HG03575 (cell line): ENCODE measurements at regions not wholly inside any gene's neighbourhood (a gene's known extent, or its start where the extent isn't known, plus 50 kb on each side); places are given as distances from the start of the nearest gene placed in this dataset.
"Not testable (repeated sequence)": the region's sequence is repeated elsewhere in the genome, so short reads cannot be mapped to it uniquely, and the experiment has no call there.

Experiments
- ATAC-seq: cut with Tn5 transposase; IDR thresholded peaks from one replicate; pipeline ENCODE4 v1.9.1; 2021; ENCODE audit not compliant: unreplicated experiment, insufficient number of reproducible peaks, low FRiP score; ENCODE audit errors: extremely low read depth

DNA sequence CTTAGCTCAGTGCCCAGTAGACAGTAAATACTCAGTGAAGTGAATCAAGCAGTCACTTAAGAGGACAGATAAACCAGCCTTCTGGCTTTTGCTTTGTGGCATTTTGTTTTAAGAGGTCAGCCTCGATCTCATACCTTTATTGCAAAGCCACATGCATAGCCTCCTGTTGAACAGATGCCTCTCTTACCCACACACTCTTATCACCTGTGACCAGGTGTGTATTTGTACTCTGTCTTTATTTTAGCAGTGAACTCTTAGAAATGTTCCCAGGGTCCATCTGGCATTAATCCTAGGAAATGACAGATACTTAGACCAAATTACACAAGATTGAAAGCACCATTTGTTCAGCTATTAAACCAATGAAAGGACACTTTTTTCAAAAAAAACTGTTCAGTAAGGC is 1426.5 kb downstream of the CDH11 start:
- ATAC-seq: no peak

DNA sequence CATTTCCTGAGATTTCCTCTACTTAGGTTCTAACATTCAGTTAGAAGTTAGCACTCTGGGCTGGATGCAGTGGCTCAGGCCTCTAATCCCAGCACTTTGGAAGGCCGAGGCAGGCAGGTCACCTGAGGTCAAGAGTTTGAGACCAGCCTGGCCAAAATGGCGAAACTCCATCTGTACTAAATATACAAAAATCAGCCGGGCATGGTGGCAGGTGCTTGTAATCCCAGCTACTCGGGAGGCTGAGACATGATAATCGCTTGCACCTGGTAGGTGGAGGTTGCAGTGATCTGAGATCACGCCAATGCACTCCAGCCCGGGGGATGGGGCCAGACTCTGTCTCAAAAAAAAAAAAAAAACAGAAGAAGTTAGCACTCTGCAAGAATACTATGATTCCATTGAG is 1430.9 kb downstream of the CDH11 start:
- no peak for ATAC-seq

DNA sequence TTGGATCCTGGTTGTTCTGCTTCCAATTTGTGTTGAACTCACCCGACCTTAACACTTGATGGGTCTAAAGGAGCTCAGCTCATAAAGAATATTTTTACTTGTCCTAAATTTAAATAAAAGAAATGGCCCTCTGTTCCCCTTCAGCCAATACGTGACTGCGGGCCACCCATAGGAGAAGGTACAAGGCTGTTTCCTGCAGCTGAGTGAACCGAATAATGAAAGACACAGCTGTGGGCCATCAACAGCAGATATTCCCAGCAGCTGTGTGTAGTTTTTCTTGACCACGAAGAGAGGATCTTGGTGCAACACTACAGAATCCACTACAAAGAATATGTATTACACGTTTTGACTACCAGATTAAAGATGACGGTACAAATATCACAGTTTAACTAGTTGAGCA is 1431.6 kb downstream of the CDH11 start:
- no peak for ATAC-seq

DNA sequence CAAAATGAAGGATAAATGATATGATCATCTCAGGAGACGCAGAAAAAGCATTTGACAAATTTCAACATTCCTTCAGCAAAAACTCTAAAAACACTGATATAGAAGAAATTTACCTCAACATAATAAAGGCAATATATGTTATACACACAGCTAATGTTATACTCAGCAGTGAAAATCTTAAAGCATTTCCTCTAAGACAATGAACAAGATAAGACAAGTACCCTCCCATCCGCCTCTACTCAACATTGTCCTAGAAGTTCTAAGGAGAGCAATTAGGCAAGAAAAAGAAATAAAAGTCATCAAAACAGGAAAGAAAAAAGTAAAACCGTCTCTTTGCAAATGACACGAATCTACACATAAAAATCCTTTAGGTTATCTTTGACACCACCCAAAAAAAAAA is 1432.8 kb downstream of the CDH11 start:
- no peak for ATAC-seq

DNA sequence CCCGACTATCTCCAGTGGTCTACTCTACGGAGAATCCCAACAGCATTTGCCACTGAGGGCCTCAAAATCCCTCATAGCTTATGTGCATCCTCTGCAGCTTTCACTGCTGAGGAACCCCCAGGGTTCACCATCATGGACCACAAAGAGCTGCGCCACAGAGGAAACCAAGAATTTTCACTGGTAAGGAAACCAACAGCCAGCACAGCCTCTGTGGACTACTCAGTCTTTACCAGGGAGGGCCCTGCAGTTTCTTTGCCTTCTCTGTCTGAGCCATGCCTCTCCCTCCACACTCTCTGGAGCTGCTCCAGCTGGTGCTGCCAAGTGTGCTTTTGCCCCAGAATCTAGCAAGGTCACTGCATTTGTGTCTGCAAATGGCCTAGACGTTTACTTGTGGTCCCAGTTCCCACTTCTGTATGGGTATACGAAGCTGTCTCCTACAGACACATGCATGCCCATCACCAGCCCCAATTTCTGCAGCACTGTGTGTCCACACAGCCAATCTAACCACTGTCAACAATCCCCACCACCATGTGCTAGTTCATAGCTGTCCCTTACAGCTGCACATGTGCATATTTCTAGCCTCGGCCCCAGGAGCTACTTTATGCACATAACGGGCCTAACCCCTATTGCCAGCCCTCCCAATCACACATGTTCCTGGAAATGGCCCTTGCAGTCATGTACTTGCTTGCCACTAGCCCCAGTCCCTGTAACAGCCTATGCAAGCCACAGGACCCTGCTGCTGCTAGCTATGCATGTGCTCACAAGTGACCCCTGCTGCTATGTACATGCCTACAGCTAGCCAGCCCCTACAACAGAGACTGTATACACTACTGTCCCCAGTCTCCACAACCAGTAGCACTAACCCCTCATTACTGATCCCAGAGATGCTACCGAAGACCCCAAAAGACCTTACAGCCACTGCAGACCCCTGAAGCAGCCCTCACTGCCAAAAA is 1437.4 kb downstream of the CDH11 start:
- ATAC-seq: no peak

DNA sequence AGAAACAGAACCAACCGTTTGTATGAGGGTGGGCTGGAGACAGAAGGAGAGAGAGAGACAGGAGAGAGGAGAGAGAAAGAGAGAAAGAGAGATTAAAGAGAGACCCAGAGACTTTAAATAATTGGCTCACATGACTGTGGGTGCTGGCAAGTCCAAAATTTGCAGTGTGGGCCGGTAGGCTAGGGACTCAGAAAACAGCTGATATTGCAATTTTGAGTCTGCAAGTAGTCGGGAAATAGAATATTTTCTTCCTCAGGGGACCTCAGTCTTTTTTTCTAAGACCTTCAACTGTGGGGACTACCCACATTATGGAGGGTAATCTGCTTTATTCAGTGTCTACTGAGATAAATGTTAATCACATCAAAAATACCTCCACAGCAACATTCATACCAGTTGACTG is 1439.0 kb downstream of the CDH11 start:
- no peak for ATAC-seq

DNA sequence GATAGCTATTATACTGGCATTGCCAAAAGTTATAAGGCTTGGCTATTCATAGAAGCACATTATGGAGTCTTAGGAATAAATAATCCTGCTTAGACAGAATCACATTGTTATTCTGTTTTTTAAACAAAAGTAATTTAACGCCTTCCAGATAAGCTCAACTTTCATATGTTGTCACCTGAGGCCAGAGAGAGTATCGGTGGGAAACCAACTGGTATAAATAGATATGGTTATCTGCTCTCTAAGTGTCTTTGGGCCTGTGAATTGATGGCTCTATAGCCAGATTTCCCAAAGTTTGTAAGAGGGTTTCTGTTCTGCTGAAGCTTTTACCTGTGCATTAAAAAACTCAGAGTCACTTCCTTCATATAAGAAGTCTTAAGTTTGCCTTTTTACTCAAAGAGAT is 1449.4 kb downstream of the CDH11 start:
- ATAC-seq: no peak

DNA sequence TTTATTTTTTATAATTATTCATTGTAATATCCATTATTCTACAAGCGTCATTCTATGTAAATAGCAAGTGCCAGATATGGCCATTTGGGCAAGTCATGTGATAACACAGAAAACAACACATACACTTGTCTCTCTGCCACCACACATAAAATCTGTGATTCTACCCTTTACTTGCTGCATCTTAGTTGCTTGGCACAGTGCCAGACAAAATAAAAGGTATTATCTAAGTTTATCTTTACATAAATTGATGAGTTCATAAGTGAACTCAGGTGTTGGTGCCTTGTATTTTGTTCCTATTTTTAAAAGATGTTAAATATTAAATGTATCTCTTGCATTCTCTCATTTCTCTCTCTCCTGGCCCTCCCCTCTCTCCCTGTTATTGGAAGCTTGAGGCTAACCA is 1458.7 kb downstream of the CDH11 start:
- no peak for ATAC-seq

DNA sequence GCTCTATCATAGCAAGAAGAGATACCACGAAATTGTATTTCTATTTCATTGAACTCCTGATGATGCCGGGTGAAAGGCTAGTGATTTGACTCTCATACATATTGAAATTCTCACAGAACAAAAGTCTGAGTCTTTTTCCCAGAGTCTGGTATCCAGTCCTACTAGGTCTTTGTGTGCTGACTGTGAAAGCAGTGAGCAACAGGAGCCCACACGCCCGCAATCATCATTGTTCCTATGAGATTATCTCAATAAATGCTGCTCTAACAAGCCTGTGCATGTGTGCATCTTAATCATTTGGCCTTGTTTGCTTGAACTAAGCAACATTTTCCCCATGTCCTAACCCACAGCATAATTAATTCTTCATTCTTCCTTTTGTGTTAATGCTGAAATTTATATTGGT is 1466.0 kb downstream of the CDH11 start:
- ATAC-seq: no peak

DNA sequence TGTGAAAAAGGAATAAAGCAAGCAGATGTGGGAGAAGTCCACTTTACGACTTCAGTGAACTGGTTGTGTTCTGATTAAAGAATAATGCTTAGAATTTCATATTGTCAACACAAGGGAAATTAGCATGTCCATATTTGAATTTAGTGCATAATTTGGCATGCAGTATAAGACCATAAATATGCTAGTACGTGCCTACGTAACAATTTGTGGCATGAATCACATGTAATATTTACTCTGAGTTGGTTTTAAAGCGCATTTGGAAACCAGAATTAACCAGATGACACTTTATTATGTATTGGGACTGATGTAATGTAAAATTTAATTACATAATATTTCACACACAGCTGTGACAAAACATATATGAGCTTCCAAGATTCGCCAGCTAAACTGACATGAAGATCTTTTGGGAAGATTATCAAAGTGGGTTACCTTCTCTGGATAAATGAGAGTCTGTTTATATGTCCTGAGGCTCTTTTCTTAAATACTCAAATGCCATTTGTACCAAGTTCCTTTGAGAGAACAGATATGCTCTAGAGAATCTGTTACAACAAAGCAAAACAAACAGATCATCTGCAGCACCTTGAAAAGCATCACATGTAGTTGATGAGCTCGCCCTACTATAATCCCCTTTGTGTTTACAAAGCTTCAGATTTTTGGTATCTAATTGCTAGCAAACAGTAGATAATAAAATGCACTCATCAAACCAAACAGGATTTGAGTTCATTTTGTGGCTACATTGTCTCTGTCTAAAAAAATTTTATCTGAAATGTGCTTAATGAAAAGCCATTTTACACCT is 1468.6 kb downstream of the CDH11 start:
- ATAC-seq: no peak

DNA sequence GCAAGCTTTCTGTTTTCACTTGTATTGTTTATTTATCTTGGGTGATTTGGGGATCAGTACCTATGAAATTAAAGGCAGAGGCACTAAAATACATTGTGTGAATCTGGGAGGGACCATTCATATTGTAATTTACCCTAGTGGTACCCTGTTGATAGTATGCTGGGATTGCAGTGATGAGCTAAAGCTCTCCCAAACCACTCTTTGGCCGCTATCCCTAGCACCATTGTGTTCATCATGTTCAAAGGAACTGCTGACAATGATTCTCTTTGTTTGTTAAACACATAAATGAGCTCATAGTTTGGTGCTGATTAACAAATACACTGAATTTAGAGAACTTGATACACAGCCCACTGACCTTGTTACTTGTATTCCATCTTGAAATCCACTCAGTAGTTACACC is 1469.8 kb downstream of the CDH11 start:
- ATAC-seq: no peak

DNA sequence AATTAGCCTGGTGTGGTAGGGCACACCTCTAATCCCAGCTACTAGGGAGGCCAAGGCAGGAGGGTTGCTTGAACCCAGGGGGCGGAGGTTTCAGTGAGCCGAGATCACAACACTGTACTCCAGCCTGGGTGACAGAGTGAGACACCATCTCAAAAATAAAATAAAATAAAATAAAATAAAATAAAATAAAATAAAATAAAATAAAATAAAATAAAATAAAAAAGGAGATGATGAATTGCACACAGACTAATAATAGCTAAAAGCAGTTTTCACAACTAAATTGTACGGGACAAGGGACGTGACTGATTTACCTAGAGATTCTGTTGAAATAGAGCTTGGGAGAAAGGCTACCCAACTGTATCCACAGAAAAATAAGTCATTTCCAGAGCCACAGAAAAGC is 1471.3 kb downstream of the CDH11 start:
- no peak for ATAC-seq

DNA sequence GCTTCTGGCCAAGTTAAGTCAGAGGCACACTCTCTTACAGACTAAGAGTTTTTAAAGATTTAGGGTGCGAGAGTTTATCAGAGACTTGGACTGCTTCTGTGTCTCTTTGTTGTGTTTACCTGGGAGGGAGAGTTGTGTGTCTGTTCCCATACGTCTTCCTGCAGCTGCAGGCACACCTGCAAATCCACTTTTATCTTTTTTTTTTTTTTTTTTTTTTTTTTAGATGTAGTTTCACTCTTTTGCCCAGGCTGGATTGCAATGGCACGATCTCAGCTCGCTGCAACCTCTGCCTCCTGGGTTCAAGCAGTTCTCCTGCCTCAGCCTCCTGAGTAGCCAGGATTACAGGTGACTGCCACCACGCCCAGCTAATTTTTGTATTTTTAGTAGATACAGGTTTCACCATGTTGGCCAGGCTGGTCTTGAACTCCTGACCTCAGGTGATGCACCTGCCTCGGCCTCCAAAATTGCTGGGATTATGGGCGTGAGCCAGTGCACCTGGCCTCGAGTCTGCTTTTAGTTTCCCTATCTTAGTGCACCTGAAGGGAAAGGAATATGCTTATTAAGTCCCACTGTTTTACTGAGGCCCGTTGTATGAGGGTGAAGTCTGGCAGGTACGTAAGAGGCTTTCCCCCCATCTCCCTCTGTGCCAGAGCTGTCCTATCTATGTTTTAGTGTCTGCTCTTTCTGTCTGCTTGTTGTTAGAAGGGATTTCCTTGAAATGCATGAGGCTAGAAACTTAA is 1488.0 kb downstream of the CDH11 start:
- ATAC-seq: not testable (repeated sequence)

DNA sequence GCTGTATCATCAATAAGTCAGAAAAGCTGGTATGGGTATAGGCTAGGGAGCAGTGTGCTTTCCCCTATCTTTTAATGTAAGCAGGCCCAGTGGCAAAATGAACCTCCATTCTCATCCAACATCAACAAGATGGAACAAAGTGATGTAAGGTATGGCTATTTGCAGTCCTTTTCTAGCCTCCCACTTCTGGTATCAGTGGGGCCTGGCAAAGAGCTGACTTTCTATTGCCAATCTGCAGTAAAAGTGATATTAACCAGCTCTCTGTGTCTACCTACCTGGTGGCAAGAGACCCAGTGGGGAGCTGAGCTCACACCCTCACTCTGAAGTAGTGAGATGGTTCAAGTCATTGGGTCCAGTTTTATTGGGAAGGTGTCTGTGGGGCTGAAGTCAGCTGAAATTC is 1492.6 kb downstream of the CDH11 start:
- ATAC-seq: no peak

DNA sequence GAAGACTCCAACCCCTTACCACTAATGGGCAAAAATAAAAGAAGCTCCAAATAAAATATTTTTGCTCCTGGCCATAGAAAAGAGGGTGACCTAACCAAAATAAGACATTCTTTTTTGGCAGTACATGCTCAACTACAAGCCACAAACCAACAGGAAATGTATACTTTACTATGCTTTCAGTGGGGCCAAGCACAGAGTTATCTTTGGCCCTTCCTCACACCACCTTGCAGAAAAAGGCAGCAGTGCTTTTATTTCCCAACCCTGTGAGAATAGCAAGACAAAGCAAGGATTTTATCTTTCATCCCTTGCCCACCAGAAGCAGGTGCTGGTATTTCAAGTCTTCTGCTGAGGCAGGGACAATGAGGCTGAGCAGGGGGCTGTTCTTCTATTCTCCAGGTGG is 1493.1 kb downstream of the CDH11 start:
- no peak for ATAC-seq

DNA sequence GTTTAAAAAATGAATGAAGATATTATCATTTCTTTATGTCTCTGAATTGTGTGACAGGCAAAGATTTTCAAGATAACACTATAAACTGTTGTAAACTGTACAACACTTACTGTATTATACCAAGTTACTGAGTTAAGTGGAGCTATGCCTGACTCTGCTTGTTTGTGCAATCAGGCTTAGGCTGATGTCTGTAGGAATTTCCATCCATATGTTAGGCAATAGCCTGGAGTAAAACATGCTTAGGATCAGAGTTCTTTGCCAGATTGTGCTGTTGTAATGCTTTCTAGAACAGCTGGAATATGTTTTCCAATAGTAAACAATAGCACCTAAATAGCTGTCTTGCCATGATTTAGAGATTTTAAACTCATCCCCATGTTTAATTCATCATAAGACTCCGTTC is 1496.7 kb downstream of the CDH11 start:
- ATAC-seq: no peak

DNA sequence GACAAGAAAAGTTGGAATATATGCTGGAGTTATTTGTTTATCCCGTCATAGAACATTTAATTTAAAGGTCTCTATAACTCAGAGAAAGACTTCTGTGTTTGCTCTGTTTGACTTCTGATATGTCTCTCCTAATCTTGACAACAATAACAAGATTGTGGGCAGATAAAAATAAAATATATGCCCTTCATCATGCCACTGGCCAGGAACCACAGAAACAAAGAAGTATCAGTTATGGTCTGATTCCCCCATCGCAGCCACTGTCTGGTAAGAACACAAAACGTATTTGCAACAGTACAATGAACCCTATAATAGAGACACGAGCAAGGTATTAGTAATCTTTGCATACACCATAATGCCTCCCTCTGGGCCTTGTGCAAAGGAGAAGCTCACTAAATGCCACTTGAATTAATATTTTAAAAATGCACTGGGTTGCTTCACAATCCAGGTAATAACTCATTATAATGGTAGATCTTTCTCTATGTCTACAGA is 1498.3 kb downstream of the CDH11 start:
- ATAC-seq: no peak

DNA sequence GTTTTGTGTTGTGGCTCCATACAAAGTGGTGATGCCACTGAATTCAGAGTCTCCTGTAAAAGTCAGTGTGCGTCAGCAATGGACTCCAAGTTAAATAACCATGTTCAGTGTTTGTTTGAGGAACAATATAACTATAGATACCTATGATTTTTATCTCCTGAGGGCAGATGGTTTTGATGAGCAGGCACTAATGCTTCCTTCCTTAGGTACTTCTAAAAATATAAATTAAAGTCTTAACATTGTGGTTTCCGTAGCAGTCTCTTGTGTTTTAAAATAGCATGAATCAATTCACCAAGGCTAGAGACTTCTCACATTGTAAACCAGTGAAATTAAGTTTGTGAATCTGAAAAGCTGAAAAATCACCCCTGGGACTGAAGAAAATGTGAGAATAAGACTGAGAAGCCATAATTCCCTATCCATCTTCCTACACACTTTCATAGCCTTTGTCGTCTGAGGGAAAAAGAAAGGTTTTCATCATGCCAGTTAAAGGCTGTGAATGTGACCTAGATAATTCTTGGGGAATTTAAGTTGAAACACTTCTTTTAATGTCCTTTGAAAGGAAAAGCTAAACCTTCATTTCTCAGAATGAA is 1502.9 kb downstream of the CDH11 start:
- no peak for ATAC-seq
